GM18867 (cell line): ENCODE measurements at regions not wholly inside any gene's neighbourhood (a gene's known extent, or its start where the extent isn't known, plus 50 kb on each side); places are given as distances from the start of the nearest gene placed in this dataset.

ENCODE experiments used
- ATAC-seq: cut with Tn5 transposase; IDR thresholded peaks from one replicate; pipeline ENCODE4 v1.9.1; 2021; ENCODE audit warnings: mild to moderate bottlenecking, moderate library complexity; ENCODE audit not compliant: unreplicated experiment

DNA sequence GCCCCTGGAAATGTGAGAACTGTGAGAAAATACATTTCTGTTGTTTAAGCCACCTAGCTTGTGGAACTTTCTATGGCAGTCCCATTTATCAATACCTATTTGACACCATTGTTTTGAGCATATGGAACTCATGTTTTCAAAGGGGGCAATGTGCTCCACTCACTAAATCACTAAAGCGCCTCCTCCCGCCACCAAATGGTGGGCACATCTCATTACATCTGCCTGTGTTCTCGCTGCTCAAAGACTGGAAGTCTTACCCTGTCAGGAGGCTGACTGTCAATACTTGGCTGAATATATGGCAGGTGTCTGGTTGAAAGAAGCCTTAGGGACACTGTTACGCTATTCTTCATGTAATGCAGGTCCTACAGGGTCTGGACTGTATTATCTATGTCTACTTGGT lies 767.7 kb downstream of the TSN start:
- ATAC-seq: no peak

DNA sequence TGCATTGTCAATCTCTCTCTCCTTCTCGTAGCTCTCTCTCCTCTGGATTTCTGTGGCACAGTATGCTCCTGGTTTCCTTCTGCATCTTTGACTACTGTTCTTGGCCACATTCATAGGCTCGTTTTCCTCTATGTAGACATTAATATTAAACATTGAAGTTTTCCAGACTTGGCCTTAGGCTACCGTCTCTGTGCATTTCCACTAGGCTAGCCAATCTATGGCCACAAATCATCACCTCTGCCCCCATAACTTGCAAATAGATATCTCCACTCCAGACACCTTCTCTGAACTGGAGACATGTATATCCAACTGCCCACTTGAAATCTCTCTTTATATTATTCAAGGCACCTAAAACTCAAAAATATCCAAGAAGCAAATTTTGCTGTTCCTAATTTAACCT lies 768.5 kb downstream of the TSN start:
- ATAC-seq: no peak

DNA sequence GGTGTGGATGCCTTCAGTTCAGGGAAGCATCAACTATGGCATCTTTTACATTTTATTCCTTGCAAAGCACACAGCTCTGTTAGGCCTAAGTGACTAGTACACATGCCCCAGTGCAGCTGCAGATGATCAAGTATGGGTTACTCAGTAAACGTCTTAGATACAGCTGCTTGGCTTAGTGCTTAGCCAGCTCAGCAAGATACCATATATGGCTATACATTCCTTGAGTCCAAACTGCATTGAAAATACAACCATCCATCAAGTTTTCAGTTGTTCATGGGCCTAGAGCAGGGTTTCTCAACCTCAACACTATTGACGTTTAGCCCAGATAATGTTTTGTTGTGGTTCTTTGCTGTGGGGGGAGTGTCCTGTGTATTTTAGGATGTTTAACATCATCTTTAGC lies 769.9 kb downstream of the TSN start:
- no peak for ATAC-seq

DNA sequence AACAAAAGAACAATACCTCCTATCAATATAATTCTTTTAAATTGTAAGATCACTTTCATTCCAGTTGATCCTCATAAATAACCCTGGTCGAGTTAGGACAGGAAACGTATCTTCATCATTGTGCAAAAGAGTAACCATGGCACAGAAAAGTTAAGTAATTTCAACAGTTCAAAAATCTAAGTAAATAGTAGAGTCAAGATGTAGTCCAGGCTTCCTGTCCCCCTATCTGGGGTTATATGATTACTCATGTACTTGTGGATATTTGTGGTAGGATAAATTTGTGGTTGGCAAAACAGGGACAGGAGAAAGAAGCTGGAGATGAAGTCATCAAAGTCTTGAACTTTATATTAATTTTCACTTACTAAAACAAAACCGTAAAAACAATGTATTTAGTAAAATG lies 772.6 kb downstream of the TSN start:
- no peak for ATAC-seq

DNA sequence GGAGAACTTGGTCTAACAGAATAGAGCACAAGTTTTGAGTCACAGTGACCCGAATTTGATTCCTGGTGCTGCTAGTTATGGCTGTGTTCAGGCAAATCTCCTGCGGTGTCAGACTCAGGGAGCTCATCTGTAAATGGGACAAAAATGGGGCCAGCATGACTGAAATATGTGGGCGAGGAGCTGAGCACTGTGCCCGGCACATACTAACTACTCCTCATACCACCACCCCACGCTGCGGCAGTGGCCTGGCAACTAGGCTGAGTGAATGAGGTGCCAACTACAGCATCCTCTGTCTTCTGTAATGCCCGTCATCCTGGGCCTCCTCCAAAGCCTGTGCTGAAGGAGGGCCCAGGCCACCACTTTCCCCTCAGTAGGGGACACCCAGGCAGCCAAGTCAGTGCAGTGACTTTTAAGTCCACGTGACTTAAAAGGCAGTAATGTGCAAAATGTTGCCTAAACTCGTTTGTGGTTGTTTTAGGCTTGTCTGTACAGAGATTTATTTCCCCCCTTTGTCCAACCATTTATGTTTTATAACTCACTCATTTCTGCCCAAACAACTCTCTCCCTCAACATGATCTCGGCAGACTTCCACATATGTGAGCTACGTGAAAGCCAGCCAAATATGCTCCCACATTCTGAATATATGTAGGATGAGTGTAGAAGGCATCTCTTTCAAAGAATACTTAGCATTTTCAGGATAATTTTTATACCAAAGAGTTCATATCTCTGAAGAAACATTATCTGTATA lies 773.7 kb downstream of the TSN start:
- no peak for ATAC-seq

DNA sequence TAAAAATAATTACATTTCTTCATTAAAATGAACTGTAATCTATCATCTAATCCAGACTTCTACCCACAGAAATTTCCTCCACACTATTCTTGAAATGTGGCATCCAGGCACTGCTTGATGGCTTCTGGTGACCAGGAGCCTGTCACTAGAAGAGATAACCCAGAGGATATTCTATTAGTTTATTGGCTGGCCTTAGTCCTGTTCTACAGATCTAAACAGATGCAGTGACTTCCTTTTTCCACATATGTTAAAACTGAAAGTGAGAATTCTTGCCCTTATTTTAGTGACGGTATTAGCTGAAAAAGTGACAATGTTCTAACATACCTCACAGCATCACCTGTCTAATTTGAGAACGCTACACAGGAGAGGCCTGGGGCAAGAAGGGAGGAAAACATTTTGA lies 775.4 kb downstream of the TSN start:
- ATAC-seq: peak; percentile 96

DNA sequence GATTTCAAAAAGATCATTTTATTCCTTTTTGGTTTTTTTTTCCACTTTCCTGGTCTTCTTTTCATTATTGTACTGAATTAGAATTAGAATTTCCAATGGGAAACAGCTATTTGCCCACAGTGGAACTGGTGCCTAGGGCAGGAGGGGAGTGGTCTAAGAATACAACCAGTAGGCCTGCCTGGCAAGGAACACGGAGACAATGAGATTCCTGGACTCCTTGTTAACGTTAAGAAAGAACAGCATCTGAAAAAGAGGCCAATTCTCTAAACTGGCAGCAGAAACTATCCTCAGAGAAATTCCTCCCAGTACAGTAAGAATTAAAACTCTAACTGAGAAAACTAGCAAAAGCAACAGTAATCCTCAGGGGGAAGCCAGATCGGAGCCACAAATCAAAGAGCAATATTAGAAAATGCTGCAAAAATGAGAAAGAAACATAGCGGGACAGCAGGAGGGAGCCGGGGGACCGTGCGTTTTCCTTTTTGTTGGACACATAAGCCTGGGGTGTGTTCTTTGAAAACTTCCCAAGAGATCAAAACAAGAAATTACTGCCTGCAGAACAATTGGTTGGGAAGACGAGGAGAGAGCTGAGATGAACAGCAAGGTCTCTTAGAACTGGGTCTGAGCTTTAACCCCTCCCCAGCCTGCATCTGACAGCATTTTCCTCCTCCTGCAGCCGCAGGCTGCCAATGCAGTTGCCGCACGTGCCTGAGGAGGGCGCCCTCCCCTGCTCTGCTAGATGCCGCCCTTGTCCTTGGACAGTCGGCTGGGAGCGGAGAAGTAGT lies 776.0 kb downstream of the TSN start:
- ATAC-seq: no peak

DNA sequence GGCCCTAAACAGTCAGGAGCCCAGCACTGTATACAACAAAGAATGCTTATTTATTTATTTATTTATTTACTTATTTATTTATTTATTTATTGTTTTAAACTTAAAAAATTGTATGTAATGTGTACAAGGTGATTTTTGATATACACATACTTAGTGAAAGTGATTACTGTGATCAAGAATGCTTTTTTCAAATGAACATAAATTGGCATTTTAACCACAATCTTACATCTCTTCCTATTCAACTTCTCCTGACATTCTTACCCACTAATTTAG lies 776.6 kb downstream of the TSN start:
- no peak for ATAC-seq

DNA sequence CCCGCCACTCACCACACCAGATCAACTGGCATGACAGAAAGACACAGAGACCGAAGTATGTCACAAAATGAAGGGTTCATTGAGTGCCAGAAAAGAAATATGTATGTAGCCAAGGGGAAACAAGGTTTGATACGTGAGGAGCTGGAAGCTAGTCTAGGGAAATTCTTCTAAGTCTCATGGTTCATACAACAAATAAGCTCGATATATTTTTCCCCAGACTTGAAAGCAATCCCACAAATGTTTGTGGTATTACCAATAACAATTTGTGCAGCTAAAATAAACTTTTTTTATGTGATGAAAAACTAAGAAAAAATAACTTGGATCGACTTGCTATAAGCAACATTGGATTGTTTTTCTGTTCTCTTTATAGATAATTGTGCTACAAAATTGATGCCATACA lies 777.0 kb downstream of the TSN start:
- no peak for ATAC-seq

DNA sequence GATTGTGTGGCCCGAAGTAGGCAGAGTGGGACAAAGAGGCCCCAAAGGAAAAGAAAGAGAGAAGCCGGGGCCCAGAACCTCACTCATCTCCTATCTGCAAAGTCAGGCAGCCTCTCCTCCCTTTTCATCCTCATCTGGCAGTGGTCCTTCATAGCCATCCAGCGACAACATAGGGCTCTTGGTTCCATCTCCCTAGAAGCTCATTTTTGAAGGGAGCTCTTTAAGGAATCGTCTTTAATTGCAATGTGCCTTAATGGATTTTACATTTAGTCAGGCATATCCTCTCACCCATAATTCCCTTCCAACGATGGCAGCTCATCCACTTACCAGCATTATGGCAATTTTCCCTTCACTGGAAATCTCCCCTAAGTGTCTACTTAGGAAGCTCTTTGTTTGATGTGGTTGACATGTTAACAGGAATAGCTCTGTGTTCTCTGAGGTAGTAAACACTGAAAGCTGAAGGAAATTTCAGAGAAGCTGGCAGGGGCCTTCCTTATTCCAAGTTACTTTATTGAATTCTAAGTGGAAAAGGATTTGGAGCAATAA lies 780.6 kb downstream of the TSN start:
- ATAC-seq: no peak

DNA sequence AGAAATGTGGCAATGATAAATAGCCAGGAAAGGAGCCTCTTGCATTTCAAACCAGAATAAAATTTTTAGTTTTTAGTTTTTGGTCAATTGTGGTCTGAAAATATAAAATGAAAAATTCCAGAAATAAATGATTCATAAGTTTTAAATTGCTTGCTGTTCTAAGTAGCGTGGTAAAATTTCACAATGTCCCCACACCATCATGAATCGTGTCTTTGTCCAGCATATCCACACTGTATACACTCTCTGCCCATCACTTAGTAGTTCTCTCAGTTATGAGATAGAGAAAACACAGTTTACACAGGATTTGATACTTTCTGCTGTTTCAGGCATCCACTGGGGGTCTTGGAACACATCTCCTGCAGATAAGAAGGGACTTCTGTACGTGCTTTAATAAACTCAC lies 783.9 kb downstream of the TSN start:
- no peak for ATAC-seq

DNA sequence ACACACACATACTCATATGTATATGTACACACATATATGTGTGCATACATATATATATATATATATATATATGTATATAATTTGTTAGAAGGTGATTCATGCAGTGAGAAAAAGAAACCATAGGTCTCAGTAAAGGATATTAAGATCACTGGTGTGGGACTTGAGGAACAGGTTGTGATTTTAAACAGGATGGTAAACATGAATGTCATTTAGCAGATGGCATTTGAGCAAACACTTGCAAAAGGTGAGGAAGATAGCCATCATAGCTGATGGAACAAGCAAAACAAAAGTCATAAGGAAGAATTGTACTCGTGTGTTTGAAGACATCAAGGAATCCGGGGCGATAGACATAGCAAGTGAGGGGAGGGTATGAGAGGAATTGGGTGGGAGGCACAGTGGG lies 784.5 kb downstream of the TSN start:
- ATAC-seq: no peak

DNA sequence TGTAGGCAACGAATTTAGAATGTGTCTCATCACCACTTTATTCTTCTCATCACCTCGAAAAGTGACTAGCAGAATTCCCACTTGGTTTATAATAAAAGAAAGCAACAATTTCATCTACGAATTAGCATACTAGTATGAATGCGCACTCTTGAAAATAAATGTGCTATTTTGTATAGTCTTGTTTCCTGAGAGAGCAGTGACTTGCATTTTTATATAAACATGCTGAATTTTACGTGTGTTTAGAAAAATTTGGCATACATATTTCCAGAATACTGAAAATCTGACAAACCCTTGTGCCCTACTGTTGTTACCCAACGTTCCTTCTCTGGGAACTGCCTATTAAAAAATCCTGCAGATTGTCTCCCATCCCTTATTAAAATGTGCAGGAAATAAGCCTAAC lies 786.8 kb downstream of the TSN start:
- no peak for ATAC-seq

DNA sequence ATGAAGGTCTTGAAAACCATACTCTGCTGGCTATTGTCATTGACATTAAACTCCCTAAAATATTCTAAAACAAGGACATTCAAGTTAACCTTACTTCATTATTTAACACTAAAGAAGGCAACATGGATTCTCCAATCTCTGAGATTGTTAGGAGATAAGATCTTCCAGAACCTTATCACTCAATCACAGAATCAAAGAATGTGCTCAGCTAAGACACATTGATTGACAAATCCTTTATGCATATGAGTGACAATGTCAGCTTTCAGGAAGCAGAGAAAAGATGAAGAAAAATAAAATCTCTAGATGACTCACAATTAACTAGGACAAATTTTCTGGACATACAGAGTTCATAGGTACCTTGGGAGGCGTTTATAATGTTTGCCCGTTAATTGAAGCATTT lies 787.2 kb downstream of the TSN start:
- ATAC-seq: no peak

DNA sequence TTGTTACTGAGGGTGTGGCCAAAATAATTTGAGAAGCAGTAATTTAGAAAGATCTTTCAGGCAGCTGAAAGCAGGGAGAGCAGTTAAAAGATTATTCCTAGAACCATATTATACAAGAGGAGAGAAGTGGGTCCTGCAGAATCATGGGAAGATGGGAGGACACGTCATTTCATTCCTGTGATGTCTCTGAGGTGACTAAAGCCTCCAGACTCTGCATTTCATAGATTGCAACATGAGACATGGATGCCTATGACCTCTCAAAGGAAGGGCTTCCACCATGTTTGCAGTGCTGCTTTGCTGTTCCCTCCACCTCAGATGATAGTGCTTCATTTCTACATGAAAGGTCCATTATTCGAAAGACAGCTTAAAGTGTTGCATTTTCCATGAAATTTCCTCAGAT lies 788.4 kb downstream of the TSN start:
- ATAC-seq: no peak

DNA sequence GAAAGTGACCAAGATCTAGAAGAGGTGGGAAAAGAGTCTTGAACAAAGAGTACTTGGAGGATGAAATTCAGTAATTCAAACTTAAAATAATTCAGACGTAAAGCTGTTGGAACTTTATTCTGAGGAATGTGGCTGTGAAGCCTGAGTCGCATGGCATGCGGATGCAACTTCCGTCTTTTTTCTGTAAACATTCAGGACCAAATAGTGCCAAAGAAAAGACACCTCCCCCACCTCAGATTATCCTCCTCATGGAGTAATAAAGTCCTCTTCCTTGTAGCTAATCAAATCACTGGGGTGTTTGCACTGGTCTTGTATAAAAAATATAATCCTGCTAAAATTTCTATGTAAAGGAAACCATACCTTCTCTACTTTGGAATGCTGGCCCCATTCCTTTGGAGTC lies 790.4 kb downstream of the TSN start:
- no peak for ATAC-seq

DNA sequence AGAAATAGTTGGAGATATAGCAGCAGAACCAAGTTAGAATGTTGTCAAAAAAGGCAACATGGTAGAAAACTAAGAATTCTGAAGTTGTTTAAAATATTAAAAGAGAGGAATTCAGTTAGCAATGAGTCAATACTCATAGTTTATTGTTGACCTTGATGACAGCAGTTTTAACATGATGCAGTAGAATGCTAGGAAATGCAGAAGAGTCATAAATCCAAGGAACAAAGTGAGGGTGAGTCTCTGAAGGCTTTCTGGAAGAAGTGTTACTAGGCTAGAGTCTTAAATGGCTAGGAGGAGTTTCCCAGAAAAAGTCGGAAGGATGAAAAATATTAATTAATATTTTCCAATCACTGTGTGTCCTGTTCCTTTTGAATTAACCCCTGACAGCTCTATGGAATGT lies 807.3 kb downstream of the TSN start:
- no peak for ATAC-seq

DNA sequence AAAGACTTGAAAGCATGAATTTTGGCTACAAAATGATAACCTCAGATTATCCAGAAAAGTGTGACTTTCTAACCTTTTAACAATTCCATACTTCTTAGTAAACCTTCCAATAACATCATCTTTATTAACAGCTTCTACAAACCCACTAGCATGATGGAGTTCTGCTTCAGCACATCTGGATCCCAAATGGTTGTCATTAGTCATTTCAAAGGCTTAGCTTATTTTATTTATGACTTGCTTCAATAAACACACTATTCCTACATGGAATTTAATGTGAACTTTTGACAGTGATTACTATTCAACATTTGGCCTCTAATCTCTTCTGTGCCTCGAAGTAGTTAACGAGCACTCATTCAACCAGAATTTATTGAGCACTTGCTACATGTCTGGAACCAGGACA lies 808.3 kb downstream of the TSN start:
- ATAC-seq: no peak

DNA sequence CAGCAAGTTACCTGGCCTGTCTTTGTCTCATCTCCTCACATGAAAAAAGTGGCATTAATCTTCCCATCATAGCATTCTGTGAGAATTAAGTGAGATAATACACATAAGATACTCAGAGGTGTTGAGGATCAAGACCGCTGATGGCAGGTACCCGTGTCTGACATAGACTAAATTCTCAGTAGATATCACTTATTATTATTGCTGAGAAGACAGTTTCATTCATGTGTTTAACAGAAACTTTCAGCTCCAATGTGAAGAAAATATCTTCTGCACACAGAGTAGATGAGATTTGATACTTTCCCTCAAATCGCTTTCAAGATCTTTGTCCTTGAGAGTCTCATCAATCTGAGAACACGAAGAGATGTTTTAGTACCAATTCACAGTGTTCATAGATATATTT lies 809.4 kb downstream of the TSN start:
- ATAC-seq: no peak

DNA sequence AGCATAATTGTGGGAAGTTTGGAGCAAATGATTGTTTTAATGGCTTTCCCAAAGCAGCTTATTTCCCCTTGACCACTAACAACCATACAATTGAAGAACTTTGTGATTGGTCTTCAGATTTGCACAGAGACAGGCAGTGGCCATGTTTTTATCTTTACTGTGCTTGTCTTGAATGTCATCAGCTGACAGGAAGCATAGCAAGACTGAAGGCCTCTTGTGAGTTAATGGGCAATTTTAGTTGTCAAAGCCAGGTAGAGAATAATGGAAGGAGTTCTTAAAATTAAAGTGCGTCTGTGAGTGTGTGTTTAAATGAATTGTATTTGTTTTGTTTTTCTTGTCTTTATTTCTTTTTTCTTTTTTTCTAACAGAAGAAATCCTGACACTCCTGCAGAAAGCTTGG lies 809.9 kb downstream of the TSN start:
- no peak for ATAC-seq

DNA sequence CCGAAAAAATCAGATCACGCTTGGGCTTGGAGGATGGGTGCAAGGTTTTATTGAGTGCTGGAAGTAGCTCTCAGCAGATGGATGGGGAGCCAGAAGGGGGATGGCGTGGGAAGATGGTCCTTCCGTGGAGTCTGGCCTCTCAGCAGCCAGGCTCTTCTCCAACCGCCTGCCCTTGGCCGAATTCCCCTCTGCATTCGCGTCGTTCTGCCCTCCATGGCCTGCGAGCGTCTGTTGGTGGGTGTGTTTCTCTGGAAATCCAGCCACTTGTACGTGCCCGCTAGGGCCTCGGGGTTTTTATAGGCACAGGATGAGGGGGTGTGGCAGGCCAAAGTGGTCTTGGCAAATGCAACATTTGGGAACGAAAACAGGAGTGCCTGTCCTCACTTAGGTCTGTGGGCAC lies 815.2 kb downstream of the TSN start:
- no peak for ATAC-seq

DNA sequence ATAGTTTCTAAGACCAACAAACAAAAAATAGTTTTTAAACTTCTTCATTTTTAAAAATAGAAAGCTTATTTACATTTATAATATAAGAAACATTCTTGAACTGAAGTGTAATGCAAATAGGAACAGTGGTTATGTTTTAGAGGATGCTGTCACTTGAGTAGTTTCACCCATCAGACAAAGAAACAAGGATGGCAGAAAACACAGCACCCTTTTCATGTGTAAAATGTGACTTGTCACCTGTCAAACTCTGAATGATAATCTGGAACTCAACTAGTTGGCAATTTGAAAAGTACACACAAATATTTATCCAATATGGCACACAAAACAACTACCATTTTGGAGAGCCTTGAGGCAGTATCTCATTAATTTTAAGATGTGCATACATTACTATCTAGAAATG lies 816.0 kb downstream of the TSN start:
- peak; percentile 50 for ATAC-seq

DNA sequence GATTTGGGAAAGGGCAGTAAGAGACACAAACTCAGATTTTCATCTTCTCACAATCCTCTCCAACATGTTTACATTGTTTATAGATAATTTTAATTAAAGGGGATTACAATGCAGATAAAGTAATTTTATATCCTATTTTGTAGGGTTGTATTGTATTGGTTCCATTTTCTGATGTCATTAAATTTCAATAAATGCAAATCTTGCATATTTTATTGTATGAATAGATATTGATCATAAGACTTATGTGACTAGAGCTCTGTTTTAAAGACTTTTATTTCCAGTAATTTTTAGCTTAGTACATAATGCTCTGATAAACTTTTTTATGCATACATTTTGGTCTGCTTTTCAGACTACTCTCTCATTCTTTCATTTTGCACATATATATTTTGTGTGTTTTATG lies 819.6 kb downstream of the TSN start:
- ATAC-seq: no peak
